22Rv1 (cell line): ENCODE measurements at regions not wholly inside any gene's neighbourhood (a gene's known extent, or its start where the extent isn't known, plus 50 kb on each side); places are given as distances from the start of the nearest gene placed in this dataset.

ENCODE experiments used
- CTCF ChIP-seq: fragments of 450-650 bp; IDR thresholded peaks from 2 replicates; pipeline ENCODE4 v1.5.1; 2017; ENCODE audit warnings: mild to moderate bottlenecking
- ZFX ChIP-seq: fragments of 450-650 bp; IDR thresholded peaks from 2 replicates; pipeline ENCODE4 v1.6.1; 2017; ENCODE audit warnings: antibody characterized with exemption, borderline replicate concordance

DNA sequence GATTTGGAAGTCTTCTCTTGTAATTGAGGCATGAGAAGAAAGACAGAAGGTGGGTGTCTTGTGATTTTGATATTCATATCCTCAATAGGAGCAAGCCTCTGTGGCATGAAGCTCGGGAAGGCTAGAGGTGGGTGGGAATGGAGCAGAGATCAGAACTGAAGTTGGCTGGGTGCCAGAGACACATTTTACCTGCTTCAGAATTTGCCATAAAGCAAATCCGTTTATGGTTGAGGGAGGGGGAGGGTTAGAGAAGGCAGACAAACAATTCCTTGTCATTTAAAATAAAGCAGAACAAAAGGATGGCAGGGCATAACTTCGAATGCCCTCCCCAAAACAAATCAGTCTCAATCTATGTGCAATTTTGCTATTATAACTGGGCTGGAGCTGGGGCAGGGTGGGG, 305.9 kb downstream of the KLF5 start:
- TF ChIP-seq CTCF (no peak), ZFX (no peak)
